ENCODE measurements at regions not wholly inside any gene's neighbourhood (a gene's known extent, or its start where the extent isn't known, plus 50 kb on each side); places are given as distances from the start of the nearest gene placed in this dataset.
"Not testable (repeated sequence)": the region's sequence is repeated elsewhere in the genome, so short reads cannot be mapped to it uniquely, and the experiment has no call there.

DNA sequence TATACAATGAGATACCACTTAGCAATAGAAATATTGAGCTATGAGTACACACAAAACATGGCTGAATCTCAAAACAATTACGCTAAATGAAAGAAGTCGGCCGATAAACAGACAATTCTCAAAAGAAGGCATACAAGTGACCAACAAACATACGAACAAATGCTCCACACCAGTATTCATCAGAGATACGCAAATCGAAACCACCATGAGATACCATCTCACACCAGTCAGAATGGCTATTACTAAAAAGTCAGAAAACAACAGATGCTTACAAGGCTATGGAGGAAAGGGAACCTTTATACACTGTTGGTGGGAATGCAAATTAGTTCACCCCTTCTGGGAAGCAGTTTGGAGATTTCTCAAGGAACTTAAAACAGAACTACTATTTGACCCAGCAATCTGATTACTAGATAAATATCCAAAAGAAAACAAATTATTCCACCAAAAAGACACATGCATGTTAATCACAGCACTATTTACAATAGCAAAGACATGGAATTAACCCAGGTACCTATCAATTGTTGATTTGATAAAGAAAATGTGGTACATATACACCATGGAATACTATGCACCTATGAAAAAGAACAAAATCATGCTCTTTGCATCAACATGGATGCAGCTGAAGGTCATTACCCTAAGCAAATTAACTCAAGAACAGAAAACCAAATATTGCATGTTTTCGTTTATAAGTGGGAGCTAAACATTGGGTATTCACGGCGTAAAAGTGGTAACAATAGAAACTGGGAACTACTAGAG lies 90.9 kb upstream of the GRAMD1B start:
- H3K9me3 Mint-ChIP-seq = peaks cover 24% of the 10 kb centered on the region
- H3K36me3 Mint-ChIP-seq (ENCODE audit: low read depth) = no peaks in the 10 kb centered on the region
- H3K4me3 Mint-ChIP-seq = no peak overlapping the region
- H3K27me3 Mint-ChIP-seq (ENCODE audit: low read depth, poor library complexity) = no peaks in the 10 kb centered on the region
- TF ChIP-seq CTCF (IDR thresholded peaks at IDR 0.05) = no peak
- no peak overlapping the region for H3K27ac Mint-ChIP-seq
- DNase-seq = no peak
- H3K4me1 Mint-ChIP-seq = no peaks in the 10 kb centered on the region

GRCh38 chr11:123338266-123338800 lies 91.7 kb upstream of the GRAMD1B start:
- DNase-seq = no peak
- no peak overlapping the region for H3K27ac Mint-ChIP-seq
- H3K4me3 Mint-ChIP-seq = no peak overlapping the region
- no peaks in the 10 kb centered on the region for H3K4me1 Mint-ChIP-seq
- no peaks in the 10 kb centered on the region for H3K36me3 Mint-ChIP-seq (ENCODE audit: low read depth)
- no peak for TF ChIP-seq CTCF (IDR thresholded peaks at IDR 0.05)
- H3K9me3 Mint-ChIP-seq = peaks cover 27% of the 10 kb centered on the region
- no peaks in the 10 kb centered on the region for H3K27me3 Mint-ChIP-seq (ENCODE audit: low read depth, poor library complexity)

- Mint-ChIP-seq H3K9me3 (peaks cover 30% of the 10 kb centered on the region), H3K4me1 (peaks cover 16% of the 10 kb centered on the region), H3K27me3 (ENCODE audit: low read depth, poor library complexity) (no peaks in the 10 kb centered on the region), H3K36me3 (ENCODE audit: low read depth) (no peaks in the 10 kb centered on the region), H3K27ac (no peak overlapping the region), H3K4me3 (no peak overlapping the region)
- no peak for TF ChIP-seq CTCF (IDR thresholded peaks at IDR 0.05)
- DNase-seq = no peak
Observed at GRCh38 chr11:123334925-123335324, 95.1 kb upstream of the GRAMD1B start.

- H3K27ac Mint-ChIP-seq; H3K4me3 Mint-ChIP-seq; H3K27me3 Mint-ChIP-seq (ENCODE audit: low read depth, poor library complexity); DNase-seq; H3K36me3 Mint-ChIP-seq (ENCODE audit: low read depth): not testable (repeated sequence)
- peaks cover 30% of the 10 kb centered on the region for H3K9me3 Mint-ChIP-seq
- H3K4me1 Mint-ChIP-seq = peaks cover 33% of the 10 kb centered on the region
Observed at GRCh38 chr11:123332577-123332976, 97.5 kb upstream of the GRAMD1B start.

GRCh38 chr11:123330948-123331347 lies 99.1 kb upstream of the GRAMD1B start:
- Mint-ChIP-seq H3K27ac (no peak overlapping the region), H3K9me3 (peaks cover 30% of the 10 kb centered on the region), H3K36me3 (ENCODE audit: low read depth) (no peaks in the 10 kb centered on the region)

GRCh38 chr11:123330471-123330870 lies 99.6 kb upstream of the GRAMD1B start:
- peaks cover 33% of the 10 kb centered on the region for H3K4me1 Mint-ChIP-seq
- no peak for TF ChIP-seq CTCF (IDR thresholded peaks at IDR 0.05)
- no peaks in the 10 kb centered on the region for H3K36me3 Mint-ChIP-seq (ENCODE audit: low read depth)
- no peak overlapping the region for H3K27ac Mint-ChIP-seq
- peaks cover 25% of the 10 kb centered on the region for H3K9me3 Mint-ChIP-seq
- no peak for DNase-seq
- no peak overlapping the region for H3K4me3 Mint-ChIP-seq
- H3K27me3 Mint-ChIP-seq (ENCODE audit: low read depth, poor library complexity) = no peaks in the 10 kb centered on the region

More at GRCh38 chr11:123330948-123331347, 99.1 kb upstream of the GRAMD1B start:
- DNase-seq = no peak
- no peak overlapping the region for H3K4me3 Mint-ChIP-seq
- no peak for TF ChIP-seq CTCF (IDR thresholded peaks at IDR 0.05)
- H3K27me3 Mint-ChIP-seq (ENCODE audit: low read depth, poor library complexity) = no peaks in the 10 kb centered on the region
- peaks cover 33% of the 10 kb centered on the region for H3K4me1 Mint-ChIP-seq
